ENCODE measurements at regions not wholly inside any gene's neighbourhood (a gene's known extent, or its start where the extent isn't known, plus 50 kb on each side); places are given as distances from the start of the nearest gene placed in this dataset.

GRCh38 chr2:8073916-8074315 is 607.9 kb upstream of the ID2 start:
- no peaks in the 10 kb centered on the region for H3K36me3 ChIP-seq
- H3K27ac ChIP-seq = no peak overlapping the region
- DNase-seq (ENCODE audit: low read depth in 1 of 2, low spot score in 2 of 2) = no peak
- H3K4me1 ChIP-seq (replicated peaks) = no peaks in the 10 kb centered on the region
- no peaks in the 10 kb centered on the region for H3K27me3 ChIP-seq (replicated peaks)
- H3K4me3 ChIP-seq = no peak overlapping the region
- H3K9me3 ChIP-seq (replicated peaks) = no peaks in the 10 kb centered on the region; the same call in none of the 2 replicates

GRCh38 chr2:8076448-8077342 is 605.2 kb upstream of the ID2 start:
- Histone ChIP-seq H3K4me1 (replicated peaks) (no peaks in the 10 kb centered on the region), H3K36me3 (no peaks in the 10 kb centered on the region), H3K27ac (no peak overlapping the region), H3K9me3 (replicated peaks) (no peaks in the 10 kb centered on the region; the same call in none of the 2 replicates), H3K4me3 (no peak overlapping the region), H3K27me3 (replicated peaks) (no peaks in the 10 kb centered on the region)
- DNase-seq (ENCODE audit: low read depth in 1 of 2, low spot score in 2 of 2) = no peak

GRCh38 chr2:8078705-8079104 is 603.2 kb upstream of the ID2 start:
- Histone ChIP-seq H3K36me3 (no peaks in the 10 kb centered on the region), H3K9me3 (replicated peaks) (no peaks in the 10 kb centered on the region; the same call in none of the 2 replicates)
- no peak for DNase-seq (ENCODE audit: low read depth in 1 of 2, low spot score in 2 of 2)

DNA sequence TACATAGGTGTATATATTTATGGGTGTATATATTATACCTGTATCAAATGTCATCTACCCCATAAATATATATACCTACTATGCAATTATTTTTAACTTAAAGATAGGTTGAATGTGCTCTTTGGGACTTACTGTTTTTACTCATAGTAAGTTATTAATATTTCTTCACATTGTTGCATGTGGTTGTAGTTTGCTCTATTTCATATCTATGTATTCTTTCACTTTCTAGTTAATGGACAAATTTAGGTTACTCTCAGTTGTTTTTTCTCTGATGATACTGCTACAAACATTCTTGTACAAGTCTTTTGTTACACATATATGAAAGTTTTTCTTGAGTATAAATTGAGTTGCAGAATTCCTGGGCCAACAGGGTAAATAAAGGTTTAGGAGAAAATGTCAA is 601.8 kb upstream of the ID2 start:
- Histone ChIP-seq H3K4me1 (replicated peaks) (no peaks in the 10 kb centered on the region), H3K9me3 (replicated peaks) (no peaks in the 10 kb centered on the region; the same call in none of the 2 replicates), H3K27me3 (replicated peaks) (no peaks in the 10 kb centered on the region), H3K27ac (no peak overlapping the region), H3K4me3 (no peak overlapping the region), H3K36me3 (no peaks in the 10 kb centered on the region)
- no peak for DNase-seq (ENCODE audit: low read depth in 1 of 2, low spot score in 2 of 2)

More at GRCh38 chr2:8078705-8079104, 603.2 kb upstream of the ID2 start:
- no peak overlapping the region for H3K4me3 ChIP-seq
- no peak overlapping the region for H3K27ac ChIP-seq
- H3K27me3 ChIP-seq (replicated peaks) = no peaks in the 10 kb centered on the region
- H3K4me1 ChIP-seq (replicated peaks) = no peaks in the 10 kb centered on the region

GRCh38 chr2:8081130-8081529 is 600.7 kb upstream of the ID2 start:
- H3K27ac ChIP-seq = no peak overlapping the region
- DNase-seq (ENCODE audit: low read depth in 1 of 2, low spot score in 2 of 2) = no peak

GRCh38 chr2:8082840-8083239 is 599.0 kb upstream of the ID2 start:
- Histone ChIP-seq H3K36me3 (no peaks in the 10 kb centered on the region), H3K9me3 (replicated peaks) (no peaks in the 10 kb centered on the region; the same call in 1 of the 2 replicates), H3K27ac (no peak overlapping the region), H3K27me3 (replicated peaks) (no peaks in the 10 kb centered on the region), H3K4me3 (no peak overlapping the region), H3K4me1 (replicated peaks) (peaks cover 19% of the 10 kb centered on the region)
- DNase-seq (ENCODE audit: low read depth in 1 of 2, low spot score in 2 of 2) = no peak

More at GRCh38 chr2:8081130-8081529, 600.7 kb upstream of the ID2 start:
- no peaks in the 10 kb centered on the region; the same call in none of the 2 replicates for H3K9me3 ChIP-seq (replicated peaks)
- no peak overlapping the region for H3K4me3 ChIP-seq
- no peaks in the 10 kb centered on the region for H3K27me3 ChIP-seq (replicated peaks)
- no peaks in the 10 kb centered on the region for H3K36me3 ChIP-seq
- peaks cover 2% of the 10 kb centered on the region; the same call in 1 of the 2 replicates for H3K4me1 ChIP-seq (replicated peaks)

GRCh38 chr2:8086357-8086756 is 595.5 kb upstream of the ID2 start:
- Histone ChIP-seq H3K4me1 (replicated peaks) (peaks cover 39% of the 10 kb centered on the region), H3K4me3 (no peak overlapping the region), H3K9me3 (replicated peaks) (no peaks in the 10 kb centered on the region), H3K27ac (peak overlapping the region; percentile 83), H3K27me3 (replicated peaks) (no peaks in the 10 kb centered on the region), H3K36me3 (no peaks in the 10 kb centered on the region)
- no peak for DNase-seq (ENCODE audit: low read depth in 1 of 2, low spot score in 2 of 2)

DNA sequence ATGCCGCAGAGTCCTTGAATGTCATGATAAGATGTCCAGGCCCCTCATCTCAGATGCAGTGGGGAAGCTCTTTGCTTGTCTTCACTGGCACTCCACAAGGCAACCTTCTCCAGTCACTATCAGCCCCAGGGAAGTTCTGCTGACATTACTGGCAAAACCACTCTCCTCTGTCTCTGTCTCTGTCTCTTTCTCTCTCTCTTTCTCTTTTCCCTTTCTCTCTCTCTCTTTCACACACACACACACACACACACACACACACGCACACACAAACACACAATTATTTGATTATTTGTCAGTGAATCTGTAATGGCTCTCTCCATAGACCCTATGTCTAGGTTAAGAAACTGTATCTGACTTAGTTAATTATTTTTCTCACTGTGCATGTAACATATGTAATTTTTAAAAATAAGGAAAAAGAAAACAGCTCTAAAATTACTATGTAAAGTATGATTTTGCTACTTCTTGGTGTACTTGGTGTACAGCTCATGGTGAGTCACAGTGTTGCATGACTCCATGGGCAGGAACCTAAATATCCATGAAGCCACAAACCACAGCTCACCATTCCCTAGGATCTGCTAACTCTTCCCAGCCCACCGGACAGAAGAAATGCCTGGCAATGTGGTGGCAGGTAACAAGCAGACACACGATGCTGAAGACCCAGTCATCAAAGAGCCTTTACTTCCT is 594.9 kb upstream of the ID2 start:
- Histone ChIP-seq H3K4me3 (no peak overlapping the region), H3K27ac (peak overlapping the region; percentile 83), H3K9me3 (replicated peaks) (no peaks in the 10 kb centered on the region), H3K4me1 (replicated peaks) (peaks cover 39% of the 10 kb centered on the region), H3K27me3 (replicated peaks) (no peaks in the 10 kb centered on the region), H3K36me3 (no peaks in the 10 kb centered on the region)
- peak; percentile 78 to 85 for DNase-seq (ENCODE audit: low read depth in 1 of 2, low spot score in 2 of 2)

GRCh38 chr2:8087480-8087840 is 594.4 kb upstream of the ID2 start:
- Histone ChIP-seq H3K36me3 (no peaks in the 10 kb centered on the region), H3K4me3 (no peak overlapping the region), H3K4me1 (replicated peaks) (peaks cover 39% of the 10 kb centered on the region), H3K27me3 (replicated peaks) (no peaks in the 10 kb centered on the region), H3K27ac (peak overlapping the region; percentile 83), H3K9me3 (replicated peaks) (no peaks in the 10 kb centered on the region)
- no peak for DNase-seq (ENCODE audit: low read depth in 1 of 2, low spot score in 2 of 2)

DNA sequence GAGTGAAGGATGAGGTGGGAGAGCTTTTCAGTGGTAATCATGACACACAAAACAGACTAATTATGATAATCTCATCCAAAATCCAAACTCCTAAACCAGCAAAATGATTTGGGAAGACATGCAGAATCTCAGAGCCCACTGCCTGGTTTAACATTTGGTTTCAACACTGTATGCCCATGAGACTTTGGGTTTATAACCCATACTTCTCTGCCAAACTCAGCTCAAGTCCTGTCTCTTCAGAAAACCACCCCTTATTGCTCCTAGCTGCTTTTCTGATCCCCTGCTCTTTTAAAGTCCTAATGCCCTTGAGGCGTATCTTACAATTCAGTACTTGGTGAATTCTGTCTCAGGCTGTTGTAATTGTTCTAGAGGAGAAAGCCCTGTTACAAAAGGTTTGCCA is 593.0 kb upstream of the ID2 start:
- H3K4me3 ChIP-seq = no peak overlapping the region
- no peaks in the 10 kb centered on the region for H3K36me3 ChIP-seq
- no peak overlapping the region for H3K27ac ChIP-seq
- H3K4me1 ChIP-seq (replicated peaks) = peaks cover 39% of the 10 kb centered on the region
- no peak for DNase-seq (ENCODE audit: low read depth in 1 of 2, low spot score in 2 of 2)
- H3K27me3 ChIP-seq (replicated peaks) = no peaks in the 10 kb centered on the region
- no peaks in the 10 kb centered on the region for H3K9me3 ChIP-seq (replicated peaks)

GRCh38 chr2:8089596-8089995 is 592.3 kb upstream of the ID2 start:
- DNase-seq (ENCODE audit: low read depth in 1 of 2, low spot score in 2 of 2) = peak in 1 of 2 experiments; percentile 5
- no peaks in the 10 kb centered on the region for H3K36me3 ChIP-seq
- no peaks in the 10 kb centered on the region for H3K27me3 ChIP-seq (replicated peaks)
- H3K4me1 ChIP-seq (replicated peaks) = peaks cover 39% of the 10 kb centered on the region
- H3K4me3 ChIP-seq = no peak overlapping the region
- no peaks in the 10 kb centered on the region for H3K9me3 ChIP-seq (replicated peaks)
- H3K27ac ChIP-seq = no peak overlapping the region

DNA sequence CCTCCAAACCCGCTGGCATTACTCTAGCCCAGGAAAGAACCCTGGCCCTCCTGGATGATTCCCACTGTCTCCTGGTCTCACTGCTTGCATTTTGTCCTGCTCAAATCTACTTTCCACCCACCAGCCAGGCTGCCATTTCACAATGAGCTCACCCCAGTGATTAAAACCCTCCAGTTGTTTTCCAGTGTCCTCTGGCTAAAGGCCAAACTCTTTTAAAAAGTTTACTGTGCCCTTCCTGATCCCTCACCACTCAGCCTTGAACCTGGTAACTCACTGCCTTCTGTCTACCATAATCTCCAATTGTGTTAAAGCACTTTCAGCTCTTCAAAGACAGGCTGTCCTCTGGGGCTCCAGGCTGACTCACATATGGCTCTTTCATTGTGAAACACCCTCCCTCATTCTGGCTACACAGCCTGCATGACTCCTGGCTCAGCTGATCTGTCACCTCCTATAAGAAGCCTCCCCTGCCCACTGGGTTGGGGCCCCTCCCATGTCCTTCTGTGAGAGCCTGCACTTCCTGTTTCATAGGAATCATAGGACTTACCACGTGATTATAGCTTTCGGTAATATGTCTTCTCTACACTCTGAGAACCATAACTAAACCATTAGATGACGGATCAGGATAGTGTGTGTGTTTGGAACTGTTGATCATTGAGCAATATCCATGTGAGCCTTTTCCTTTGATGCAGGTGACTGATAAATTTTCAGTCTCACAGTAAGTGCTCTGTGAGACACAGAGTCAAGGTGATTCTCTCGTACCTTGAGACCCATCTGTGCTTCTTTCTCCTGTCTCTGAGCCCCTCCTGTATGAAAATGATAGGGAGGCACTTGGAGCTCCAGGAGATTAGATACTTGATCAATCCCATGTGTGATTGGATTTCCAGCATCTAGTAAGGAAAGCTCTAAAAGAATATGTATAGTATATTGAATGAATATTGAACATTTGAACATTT is 590.8 kb upstream of the ID2 start:
- Histone ChIP-seq H3K4me1 (replicated peaks) (peaks cover 38% of the 10 kb centered on the region), H3K4me3 (no peak overlapping the region), H3K27me3 (replicated peaks) (no peaks in the 10 kb centered on the region), H3K27ac (no peak overlapping the region), H3K9me3 (replicated peaks) (no peaks in the 10 kb centered on the region), H3K36me3 (no peaks in the 10 kb centered on the region)
- peak; percentile 49 to 66 for DNase-seq (ENCODE audit: low read depth in 1 of 2, low spot score in 2 of 2)

DNA sequence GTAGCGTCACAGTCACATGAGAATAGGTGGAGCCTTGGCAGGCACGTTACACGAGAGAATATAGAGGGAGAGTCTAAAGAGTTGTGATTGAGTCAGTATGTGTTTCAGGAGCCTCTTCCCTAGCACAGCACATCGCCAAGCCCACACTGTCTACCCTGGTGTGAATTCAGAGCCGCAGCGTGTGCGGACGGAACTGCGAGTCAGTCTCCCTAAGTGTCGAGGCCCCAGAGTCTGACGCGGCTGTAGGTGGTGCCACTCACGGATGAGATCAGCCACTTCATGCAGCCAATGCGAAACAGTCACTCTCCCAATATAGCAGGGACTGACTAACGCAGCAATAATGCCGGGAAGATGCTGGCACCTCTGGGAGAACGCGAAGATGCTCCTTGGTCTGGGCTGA is 587.3 kb upstream of the ID2 start:
- Histone ChIP-seq H3K9me3 (replicated peaks) (no peaks in the 10 kb centered on the region), H3K27ac (no peak overlapping the region), H3K27me3 (replicated peaks) (no peaks in the 10 kb centered on the region), H3K4me3 (no peak overlapping the region), H3K36me3 (no peaks in the 10 kb centered on the region), H3K4me1 (replicated peaks) (peaks cover 12% of the 10 kb centered on the region)
- DNase-seq (ENCODE audit: low read depth in 1 of 2, low spot score in 2 of 2) = no peak

Data from SJSA1 (cell line).